HepG2 (cell line): ENCODE measurements at regions not wholly inside any gene's neighbourhood (a gene's known extent, or its start where the extent isn't known, plus 50 kb on each side); places are given as distances from the start of the nearest gene placed in this dataset.

Experiments
- ARNT ChIP-seq: fragments of 450-650 bp; IDR thresholded peaks from 2 replicates; pipeline ENCODE4 v1.6.1; 2017
- EEA1 ChIP-seq: sonication (generic); formaldehyde crosslinking; IDR thresholded peaks from 2 replicates; pipeline ENCODE4 v1.5.1; 2020; ENCODE audit warnings: mild to moderate bottlenecking, missing genetic modification reagents, borderline replicate concordance
- KAT8 ChIP-seq: IDR thresholded peaks from 2 replicates; pipeline ENCODE4 v1.6.1; 2016; ENCODE audit warnings: missing genetic modification reagents, missing compliant biosample characterization
- RNF2 ChIP-seq: fragments of 450-650 bp; conservative IDR thresholded peaks from 2 replicates; pipeline ENCODE4 v1.6.1; 2016; ENCODE audit warnings: low read depth
- SIX4 ChIP-seq: sonication (generic); formaldehyde crosslinking; IDR thresholded peaks from 2 replicates; pipeline ENCODE4 v1.4.0; 2020; ENCODE audit warnings: missing genetic modification reagents
- TBP ChIP-seq: sonication (generic); formaldehyde crosslinking; IDR thresholded peaks from 2 replicates; pipeline ENCODE4 v1.5.0; 2020; ENCODE audit warnings: missing genetic modification reagents
- TEAD2 ChIP-seq: sonication (generic); formaldehyde crosslinking; IDR thresholded peaks from 2 replicates; pipeline ENCODE4 v1.9.0; 2021; ENCODE audit warnings: missing genetic modification reagents
- ZNF263 ChIP-seq: sonication (generic); formaldehyde crosslinking; IDR thresholded peaks from 2 replicates; pipeline ENCODE4 v1.4.0; 2020; ENCODE audit warnings: missing genetic modification reagents
- TF ChIP-seq, protein P1 (sequence below): sonication (generic); formaldehyde crosslinking; IDR thresholded peaks from 2 replicates; pipeline ENCODE4 v1.5.0; 2020; ENCODE audit warnings: mild to moderate bottlenecking, missing genetic modification reagents, moderate library complexity
- TF ChIP-seq, protein P2 (sequence below): sonication (generic); formaldehyde crosslinking; conservative IDR thresholded peaks from 2 replicates; pipeline ENCODE4 v1.4.0; 2020; ENCODE audit warnings: missing genetic modification reagents
- TF ChIP-seq, protein P3 (sequence below): sonication (generic); formaldehyde crosslinking; IDR thresholded peaks from 2 replicates; pipeline ENCODE4 v1.4.0; 2020; ENCODE audit warnings: missing genetic modification reagents, low read depth, mild to moderate bottlenecking, borderline replicate concordance

DNA sequence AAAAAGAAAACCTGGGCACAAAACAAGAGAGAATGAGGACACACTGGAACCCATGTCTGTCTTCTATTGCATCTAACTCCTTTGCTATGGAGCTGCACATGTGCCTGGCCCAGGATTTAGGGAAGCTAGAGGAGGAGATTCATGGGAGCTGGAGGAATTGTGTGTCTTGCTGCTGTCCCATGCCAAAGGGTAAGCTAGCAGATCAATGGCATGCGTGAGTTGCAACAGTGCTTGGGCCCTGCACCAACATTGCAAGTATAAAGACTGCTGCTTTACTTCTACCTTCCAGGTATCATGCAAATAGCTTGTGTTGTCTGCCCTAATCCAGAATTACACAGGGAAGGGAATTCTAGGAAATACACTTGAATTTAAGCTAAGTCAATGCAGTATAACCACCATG is 196.4 kb upstream of the IGF1 start:
- TF ChIP-seq, protein P1, sequence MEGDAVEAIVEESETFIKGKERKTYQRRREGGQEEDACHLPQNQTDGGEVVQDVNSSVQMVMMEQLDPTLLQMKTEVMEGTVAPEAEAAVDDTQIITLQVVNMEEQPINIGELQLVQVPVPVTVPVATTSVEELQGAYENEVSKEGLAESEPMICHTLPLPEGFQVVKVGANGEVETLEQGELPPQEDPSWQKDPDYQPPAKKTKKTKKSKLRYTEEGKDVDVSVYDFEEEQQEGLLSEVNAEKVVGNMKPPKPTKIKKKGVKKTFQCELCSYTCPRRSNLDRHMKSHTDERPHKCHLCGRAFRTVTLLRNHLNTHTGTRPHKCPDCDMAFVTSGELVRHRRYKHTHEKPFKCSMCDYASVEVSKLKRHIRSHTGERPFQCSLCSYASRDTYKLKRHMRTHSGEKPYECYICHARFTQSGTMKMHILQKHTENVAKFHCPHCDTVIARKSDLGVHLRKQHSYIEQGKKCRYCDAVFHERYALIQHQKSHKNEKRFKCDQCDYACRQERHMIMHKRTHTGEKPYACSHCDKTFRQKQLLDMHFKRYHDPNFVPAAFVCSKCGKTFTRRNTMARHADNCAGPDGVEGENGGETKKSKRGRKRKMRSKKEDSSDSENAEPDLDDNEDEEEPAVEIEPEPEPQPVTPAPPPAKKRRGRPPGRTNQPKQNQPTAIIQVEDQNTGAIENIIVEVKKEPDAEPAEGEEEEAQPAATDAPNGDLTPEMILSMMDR (CRISPR knock-in tag): no peak
- TF ChIP-seq KAT8 (CRISPR knock-in tag) (no peak), EEA1 (CRISPR knock-in tag) (no peak), TBP (no peak), SIX4 (CRISPR knock-in tag) (no peak), TEAD2 (CRISPR knock-in tag) (no peak), ARNT (no peak), RNF2 (no peak), ZNF263 (CRISPR knock-in tag) (no peak)
- TF ChIP-seq, protein P2, sequence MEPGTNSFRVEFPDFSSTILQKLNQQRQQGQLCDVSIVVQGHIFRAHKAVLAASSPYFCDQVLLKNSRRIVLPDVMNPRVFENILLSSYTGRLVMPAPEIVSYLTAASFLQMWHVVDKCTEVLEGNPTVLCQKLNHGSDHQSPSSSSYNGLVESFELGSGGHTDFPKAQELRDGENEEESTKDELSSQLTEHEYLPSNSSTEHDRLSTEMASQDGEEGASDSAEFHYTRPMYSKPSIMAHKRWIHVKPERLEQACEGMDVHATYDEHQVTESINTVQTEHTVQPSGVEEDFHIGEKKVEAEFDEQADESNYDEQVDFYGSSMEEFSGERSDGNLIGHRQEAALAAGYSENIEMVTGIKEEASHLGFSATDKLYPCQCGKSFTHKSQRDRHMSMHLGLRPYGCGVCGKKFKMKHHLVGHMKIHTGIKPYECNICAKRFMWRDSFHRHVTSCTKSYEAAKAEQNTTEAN: no peak
- TF ChIP-seq, protein P3, sequence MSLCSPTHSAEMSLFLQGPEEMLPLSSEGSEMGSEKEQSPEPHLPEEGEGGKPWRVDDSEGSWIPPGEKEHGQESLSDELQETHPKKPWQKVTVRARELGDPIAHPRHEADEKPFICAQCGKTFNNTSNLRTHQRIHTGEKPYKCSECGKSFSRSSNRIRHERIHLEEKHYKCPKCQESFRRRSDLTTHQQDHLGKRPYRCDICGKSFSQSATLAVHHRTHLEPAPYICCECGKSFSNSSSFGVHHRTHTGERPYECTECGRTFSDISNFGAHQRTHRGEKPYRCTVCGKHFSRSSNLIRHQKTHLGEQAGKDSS (CRISPR knock-in tag): no peak
